OCI-LY7 (cell line): ENCODE measurements at regions not wholly inside any gene's neighbourhood (a gene's known extent, or its start where the extent isn't known, plus 50 kb on each side); places are given as distances from the start of the nearest gene placed in this dataset.

Experiments used
- CTCF ChIP-seq: fragments of 200-600 bp; sonication (generic); conservative IDR thresholded peaks from 2 replicates; pipeline ENCODE4 v1.5.1; 2014; ENCODE audit warnings: mild to moderate bottlenecking, antibody characterized with exemption, low read length, moderate library complexity, mixed read lengths
- EZH2phosphoT487 ChIP-seq: fragments of 200-600 bp; sonication (generic); IDR thresholded peaks from 2 replicates; pipeline ENCODE4 v1.6.1; 2018; ENCODE audit warnings: low read depth, borderline replicate concordance, mild to moderate bottlenecking, mixed run types, antibody characterized with exemption, low read length, moderate library complexity, mixed read lengths

DNA sequence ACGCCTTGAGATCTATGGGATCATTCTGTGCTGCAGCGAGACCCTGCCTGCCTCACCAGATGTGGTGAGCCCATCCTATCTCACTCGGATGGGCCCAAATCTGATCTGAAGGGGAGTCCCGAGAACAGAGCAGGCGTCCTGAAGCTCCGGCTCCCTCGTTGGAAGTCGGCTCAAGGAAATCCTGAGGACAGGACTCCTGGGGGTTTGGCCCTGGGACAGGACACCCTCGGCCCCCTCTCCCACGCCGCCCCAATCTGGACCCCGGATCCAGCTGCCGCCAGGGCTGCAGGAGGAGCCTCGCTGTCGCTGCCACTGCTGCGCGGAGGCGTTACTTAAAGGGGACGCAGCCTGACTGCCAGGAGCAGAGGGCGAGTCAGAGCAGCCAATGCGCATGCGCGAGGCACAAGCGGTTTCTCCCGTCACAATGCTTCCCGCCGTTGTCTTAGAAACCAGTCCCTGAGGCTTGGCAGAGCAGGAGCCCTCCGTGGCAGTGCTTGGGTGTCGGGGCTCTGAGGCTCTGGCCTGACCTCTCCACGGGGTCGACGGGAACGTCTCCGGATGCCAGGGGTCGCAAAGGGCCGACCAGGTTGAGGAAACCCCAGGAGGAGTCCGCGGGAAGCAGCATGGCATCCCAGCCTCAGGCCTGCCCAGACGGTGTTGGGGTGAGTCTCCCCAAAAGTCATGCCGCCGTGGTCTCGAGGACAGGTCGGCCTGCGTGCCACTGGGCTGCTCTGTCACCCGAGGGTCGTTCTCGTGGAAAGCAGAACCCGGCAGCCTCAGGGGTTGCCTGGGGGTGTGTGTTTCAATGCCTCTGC is 1567.8 kb upstream of the DEFB115 start:
- TF ChIP-seq CTCF = no peak
- no peak for TF ChIP-seq EZH2phosphoT487
